ENCODE measurements at regions not wholly inside any gene's neighbourhood (a gene's known extent, or its start where the extent isn't known, plus 50 kb on each side); places are given as distances from the start of the nearest gene placed in this dataset.
"Not testable (repeated sequence)": the region's sequence is repeated elsewhere in the genome, so short reads cannot be mapped to it uniquely, and the experiment has no call there.

DNA sequence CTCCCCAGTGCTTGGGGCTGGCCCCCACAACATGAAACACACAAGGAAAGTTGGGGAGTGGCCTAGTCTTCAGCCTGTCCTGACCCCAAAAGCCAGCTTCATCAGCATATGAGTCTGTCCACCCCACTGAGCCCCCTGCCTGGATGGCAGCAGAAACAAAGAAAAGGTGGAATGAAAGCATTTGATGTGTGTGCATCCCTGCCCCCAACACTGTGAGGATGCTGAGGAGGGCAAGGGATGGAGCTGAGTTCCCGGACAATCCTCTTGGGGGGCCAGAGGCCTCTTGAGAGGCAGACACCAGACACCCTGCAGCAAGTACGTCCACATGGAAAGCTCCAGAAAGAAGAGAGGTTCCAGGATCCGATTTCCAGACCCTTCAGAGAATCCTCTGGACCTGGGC, 113.5 kb upstream of the PPP1R26 start:
- no peak for DNase-seq

- no peak for DNase-seq
These were observed 110.1 kb upstream of the PPP1R26 start for GRCh38 chr9:135369412-135369990.

DNA sequence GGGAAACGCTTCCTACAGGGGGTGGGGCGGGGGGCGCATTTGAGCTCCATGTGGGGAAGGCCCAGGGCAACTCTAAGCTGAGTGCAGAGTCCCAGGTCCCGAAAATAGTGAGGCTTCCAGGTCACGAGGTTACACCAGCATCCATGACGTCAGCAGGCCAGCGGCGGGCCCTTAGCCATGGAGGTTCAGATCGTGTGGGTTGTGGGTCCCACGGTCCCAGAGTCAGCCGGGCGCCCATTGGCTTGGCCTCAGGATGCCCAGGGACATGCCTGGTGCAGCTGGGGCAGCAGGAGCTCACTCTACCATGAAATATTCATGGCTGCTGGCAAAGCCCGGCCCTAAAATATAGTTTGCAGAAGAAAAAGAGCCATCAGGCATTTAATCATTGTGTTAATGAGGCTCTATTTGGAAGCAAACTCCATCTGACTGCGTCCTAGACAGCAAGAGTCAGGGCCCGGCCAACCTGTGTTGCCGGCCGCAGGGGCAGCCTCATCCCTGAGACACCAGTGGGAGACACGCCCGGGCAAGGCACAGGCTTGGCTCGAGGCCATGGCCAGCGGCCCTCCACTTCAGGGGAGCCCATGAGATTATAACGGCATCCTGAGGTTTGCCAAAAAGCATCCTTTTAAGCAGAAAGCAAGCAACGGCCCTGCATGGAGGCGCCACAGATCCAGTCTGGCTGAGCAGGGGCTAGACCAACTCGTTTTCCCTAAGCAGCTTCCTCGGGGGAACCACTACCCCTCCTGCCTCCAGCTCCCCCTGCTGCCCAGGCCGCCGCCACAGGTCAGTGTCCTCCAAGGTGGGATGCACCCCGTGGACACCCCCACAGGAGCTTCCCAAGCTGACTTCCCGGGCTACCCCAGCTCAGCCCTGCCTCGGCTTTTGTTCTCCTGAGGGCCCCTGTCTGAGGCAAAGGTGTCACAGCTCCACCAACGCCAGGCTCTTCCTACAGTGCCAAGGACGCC, 108.9 kb upstream of the PPP1R26 start:
- DNase-seq: no peak

GRCh38 chr9:135371535-135371934, 108.0 kb upstream of the PPP1R26 start:
- no peak for DNase-seq

DNA sequence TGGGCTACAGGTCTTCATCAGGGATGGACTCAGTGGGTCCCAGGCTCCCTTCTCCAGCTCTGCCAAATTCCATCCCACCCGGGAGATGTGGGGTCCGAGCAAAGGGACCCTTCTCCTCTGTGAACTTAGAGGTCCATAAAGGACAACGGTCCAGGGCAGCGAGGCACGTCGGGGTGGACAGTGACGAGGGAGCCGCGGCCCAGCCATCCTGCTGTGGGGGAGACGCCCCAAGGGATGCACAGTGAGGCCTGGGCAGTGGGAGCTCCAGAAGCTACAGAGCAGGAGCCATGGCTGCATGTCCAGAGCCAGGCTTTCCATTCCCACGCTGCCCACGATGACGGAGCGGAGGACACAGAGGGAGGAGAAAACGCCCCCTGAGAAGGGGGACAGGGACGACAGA, 107.5 kb upstream of the PPP1R26 start:
- no peak for DNase-seq

- DNase-seq: no peak
These were observed 107.0 kb upstream of the PPP1R26 start for GRCh38 chr9:135372501-135373008.

DNA sequence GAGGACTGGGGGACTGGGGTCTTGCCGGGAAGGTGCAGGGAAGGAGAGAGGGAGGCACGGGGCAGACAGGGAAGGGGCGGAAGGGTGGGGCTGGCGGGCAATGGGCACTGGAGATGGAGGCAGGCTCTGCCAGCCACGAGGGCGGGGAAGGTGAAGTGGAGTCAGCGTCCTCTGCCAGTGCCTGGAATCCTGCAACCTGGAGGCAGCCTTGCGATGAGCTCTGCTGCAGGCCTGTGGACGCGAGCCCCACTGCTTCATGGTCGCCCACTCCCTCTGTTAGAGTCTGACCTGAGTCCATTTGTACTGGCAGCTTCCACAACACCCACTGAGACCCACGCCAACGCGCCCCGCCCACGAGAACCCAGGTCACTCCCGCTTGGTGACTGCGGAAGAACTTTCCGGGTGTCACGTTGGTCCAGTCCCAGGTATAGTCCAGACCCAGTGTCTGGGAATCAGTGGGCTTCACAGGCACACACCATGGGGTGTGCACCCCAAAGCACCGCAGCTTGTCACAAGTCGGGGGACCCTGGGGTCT, 106.4 kb upstream of the PPP1R26 start:
- no peak for DNase-seq

DNA sequence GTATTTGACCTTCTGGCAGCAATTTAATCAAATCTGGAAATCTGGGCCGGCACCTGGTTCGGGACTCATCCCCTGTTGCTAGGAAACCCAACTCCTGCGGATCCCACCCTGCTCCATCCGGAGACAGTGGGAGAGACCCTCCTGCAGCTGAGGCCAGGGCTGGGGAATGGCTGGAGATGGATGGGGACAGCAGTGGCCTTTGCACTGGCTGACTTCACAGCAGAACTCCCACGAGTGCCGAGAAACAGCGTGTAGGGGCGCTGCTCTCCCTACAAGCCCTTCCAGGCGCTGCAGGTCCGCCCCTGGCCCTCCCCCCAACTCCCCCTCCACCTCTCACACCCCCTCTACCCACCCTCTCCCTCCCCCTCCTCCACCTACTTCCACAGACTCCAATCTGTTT, 105.8 kb upstream of the PPP1R26 start:
- no peak for DNase-seq

- no peak for DNase-seq
These were observed 105.0 kb upstream of the PPP1R26 start for GRCh38 chr9:135374591-135374990.

GRCh38 chr9:135375001-135375400, 104.6 kb upstream of the PPP1R26 start:
- DNase-seq: no peak

GRCh38 chr9:135376511-135377265, 102.9 kb upstream of the PPP1R26 start:
- no peak for DNase-seq

DNA sequence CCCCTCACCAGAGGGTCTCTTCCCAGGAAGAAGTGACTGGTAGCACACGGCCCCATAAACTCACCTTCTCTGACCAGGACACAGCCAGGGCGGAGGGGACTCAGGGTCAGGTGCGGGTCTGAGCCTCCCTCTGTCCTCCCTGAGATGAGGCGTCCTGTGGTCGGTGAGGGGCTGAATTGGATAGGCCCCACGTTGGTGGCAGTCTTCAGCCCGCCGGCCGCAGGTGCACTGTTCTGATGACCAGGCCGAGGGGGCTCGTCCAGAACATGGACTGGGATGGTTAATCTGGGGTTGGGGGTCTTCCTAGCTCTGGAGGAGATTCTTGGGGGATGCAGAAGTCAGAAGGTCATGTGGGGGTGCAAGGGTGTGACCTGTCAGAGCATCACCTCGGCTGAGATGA, 102.2 kb upstream of the PPP1R26 start:
- no peak for DNase-seq

GRCh38 chr9:135378751-135379150, 100.8 kb upstream of the PPP1R26 start:
- no peak for DNase-seq

DNA sequence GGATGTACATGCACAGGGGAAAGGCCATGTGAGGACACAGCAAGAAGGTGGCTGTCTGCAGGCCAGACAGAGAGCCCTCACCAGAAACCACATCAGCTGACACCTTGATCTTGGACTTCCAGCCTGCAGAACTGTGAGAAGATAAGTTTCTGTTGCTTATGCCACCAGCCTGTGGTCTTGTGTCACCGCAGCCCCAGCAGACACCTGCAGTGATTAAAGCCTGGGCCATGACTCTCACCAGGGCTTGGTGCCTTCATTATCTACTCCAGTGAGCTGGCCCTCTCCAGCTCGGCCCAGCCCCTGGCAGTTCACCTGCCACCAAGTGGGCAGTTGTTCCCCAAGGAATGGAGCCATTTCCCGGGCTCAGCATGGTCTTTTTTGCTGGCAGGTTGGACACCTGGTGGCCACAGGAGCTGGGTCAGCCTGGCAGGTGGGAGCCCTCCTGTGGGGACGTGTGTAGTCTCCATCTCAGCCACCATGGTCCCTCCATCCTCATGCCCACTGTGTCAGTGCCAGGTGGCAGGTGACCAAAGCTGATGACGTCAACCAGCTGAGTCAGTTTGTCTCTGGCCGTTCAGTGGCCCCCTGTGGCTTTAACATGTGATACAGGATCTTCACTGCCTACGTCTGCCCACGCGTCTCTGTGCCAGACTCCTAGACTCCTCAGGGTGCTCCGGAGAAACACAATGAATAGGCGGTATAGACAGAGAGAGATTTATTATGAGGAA, 99.9 kb upstream of the PPP1R26 start:
- DNase-seq: no peak

GRCh38 chr9:135380311-135380960, 99.1 kb upstream of the PPP1R26 start:
- no peak for DNase-seq

DNA sequence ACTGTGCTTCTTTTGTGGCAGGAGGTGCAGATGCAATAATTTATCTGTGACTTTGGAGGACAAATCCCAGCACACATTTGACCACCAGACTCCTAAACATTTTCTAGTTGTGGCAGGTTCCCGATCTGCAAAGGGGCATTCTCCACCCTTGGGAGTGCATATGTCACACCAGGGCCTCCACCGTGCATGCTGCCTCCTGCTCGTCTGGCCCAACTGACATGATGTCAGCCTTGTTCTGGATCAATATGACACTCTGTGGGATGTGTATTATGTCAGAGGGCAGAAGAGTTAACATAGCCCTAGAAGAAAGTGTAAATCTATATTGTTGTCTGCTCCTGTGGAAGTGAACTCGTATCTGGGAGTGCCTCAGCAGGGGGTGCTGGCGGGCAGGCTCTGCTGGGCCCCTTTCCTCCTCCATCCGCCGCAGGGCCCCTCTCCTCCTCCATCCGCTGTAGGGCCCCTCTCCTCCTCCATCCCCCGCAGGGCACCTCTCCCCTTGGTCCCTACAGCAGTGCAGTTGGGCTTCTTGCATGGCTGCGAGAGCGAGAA, 97.7 kb upstream of the PPP1R26 start:
- DNase-seq: no peak

DNA sequence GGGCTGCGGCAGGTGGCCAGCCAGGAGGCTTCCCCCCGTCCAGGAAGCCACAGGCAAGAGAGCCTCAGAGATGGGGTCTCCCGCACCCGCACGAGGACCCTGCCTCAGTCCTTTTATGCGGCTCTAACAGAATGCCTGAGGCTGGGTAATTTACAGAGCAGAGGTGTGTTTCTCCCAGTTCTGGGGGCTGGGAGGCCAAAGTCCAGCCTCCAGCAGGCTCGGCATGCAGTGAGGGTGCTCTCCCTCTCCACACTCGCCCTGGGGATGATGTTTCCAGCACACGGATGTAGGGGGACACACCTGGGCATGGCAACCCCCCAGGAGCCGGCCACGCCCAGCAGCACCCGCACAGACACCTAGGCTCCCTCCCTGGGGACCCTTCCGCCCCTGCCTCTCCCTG, 95.4 kb upstream of the PPP1R26 start:
- no peak for DNase-seq

DNA sequence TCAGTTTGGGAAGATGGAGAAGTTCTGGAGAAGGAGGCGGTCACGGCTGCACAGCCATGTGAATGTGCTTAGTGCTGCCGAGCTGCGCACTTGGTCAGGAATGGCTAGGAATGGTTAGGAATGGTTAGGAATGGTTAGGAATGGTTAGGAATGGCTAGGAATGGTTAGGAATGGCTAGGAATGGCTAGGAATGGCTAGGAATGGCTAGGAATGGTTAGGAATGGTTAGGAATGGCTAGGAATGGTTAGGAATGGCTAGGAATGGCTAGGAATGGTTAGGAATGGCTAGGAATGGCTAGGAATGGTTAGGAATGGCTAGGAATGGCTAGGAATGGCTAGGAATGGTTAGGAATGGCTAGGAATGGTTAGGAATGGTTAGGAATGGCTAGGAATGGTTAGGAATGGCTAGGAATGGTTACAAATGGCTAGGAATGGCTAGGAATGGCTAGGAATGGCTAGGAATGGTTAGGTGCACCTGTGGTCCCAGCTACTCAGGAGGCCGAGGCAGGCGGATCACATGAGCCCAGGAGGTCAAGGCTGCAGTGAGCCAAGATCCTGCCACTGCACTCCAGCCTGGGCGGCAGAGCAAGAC, 94.7 kb upstream of the PPP1R26 start:
- not testable (repeated sequence) for DNase-seq

GRCh38 chr9:135385793-135386192, 93.8 kb upstream of the PPP1R26 start:
- no peak for DNase-seq

GRCh38 chr9:135387976-135388375, 91.6 kb upstream of the PPP1R26 start:
- DNase-seq: no peak

DNA sequence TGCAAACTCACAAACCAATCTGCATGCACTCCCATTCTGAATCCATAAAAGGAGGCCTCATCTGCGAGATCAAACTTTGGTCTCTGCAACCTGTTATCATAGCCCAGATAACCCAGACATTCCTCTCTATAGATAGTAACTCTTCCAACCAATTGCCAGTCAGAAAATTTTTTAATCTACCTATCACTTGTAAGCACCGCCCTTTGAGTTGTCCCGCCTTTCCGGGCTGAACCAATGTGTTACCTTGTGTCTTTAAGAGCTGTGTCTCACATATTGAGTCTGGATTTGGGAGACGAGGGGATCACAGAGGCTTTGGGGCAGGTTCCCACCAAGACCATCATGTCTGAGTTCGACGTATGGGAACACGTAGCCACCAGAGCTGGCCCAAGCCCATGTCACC, 91.1 kb upstream of the PPP1R26 start:
- no peak for DNase-seq
